ENCODE measurements at regions not wholly inside any gene's neighbourhood (a gene's known extent, or its start where the extent isn't known, plus 50 kb on each side); places are given as distances from the start of the nearest gene placed in this dataset.

- no peak for TF ChIP-seq CTCF (IDR thresholded peaks at IDR 0.05; ENCODE audit: extremely low read depth in 1 of 2, insufficient read depth in 1 of 2, low read depth in 1 of 2, low read length in 2 of 2)
- TF ChIP-seq MYC (IDR thresholded peaks at IDR 0.05; ENCODE audit: low read depth, low read length), result no peak
- no peak for TF ChIP-seq POLR2A (IDR thresholded peaks at IDR 0.05; ENCODE audit: low read depth, low read length)
- no peak for TF ChIP-seq EZH2 (IDR thresholded peaks at IDR 0.05; ENCODE audit: borderline replicate concordance, low read depth, low read length, severe bottlenecking)
Observed at GRCh38 chr11:93250326-93250725, 52.5 kb upstream of the SLC36A4 start.
